ENCODE measurements at regions not wholly inside any gene's neighbourhood (a gene's known extent, or its start where the extent isn't known, plus 50 kb on each side); places are given as distances from the start of the nearest gene placed in this dataset.

GRCh38 chr22:44574057-44574639 is 76.1 kb upstream of the RTL6 start:
- H3K27me3 Mint-ChIP-seq = peaks cover 15 to 30% of the 10 kb centered on the region in 2 donors
- CTCF ChIA-PET (ENCODE audit: partially characterized antibody) = no interaction called here
- H3K27ac Mint-ChIP-seq = no peak overlapping the region

GRCh38 chr22:44573451-44573850 is 75.4 kb upstream of the RTL6 start:
- POLR2A ChIA-PET (ENCODE audit: partially characterized antibody) = no interaction called here

More at GRCh38 chr22:44574057-44574639, 76.1 kb upstream of the RTL6 start:
- POLR2A ChIA-PET (ENCODE audit: partially characterized antibody) = no interaction called here
- intact Hi-C loops (cut with micrococcal nuclease) = no loop called here
- H3K36me3 ChIP-seq (ENCODE audit: insufficient read depth, low read length) = no peaks in the 10 kb centered on the region
- H3K4me1 ChIP-seq (ENCODE audit: insufficient read depth, low read length) = no peaks in the 10 kb centered on the region
- DNase-seq = no peak
- Mint-ChIP-seq H3K9me3 (no peaks in the 10 kb centered on the region), H3K4me1 (peaks cover 0 to 2% (median 0%) of the 10 kb centered on the region in 4 donors), H3K4me3 (no peak overlapping the region), H3K36me3 (no peaks in the 10 kb centered on the region)
- H3K4me3 ChIP-seq (ENCODE audit: low read length in 2 of 2) = no peak overlapping the region
- no peak overlapping the region for H3K27ac ChIP-seq (ENCODE audit: low read depth, low read length)
- no peaks in the 10 kb centered on the region for H3K9me3 ChIP-seq (ENCODE audit: control insufficient read depth in 1 of 2, low read length in 2 of 2)
- no peaks in the 10 kb centered on the region for H3K27me3 ChIP-seq (ENCODE audit: insufficient read depth, low read length)

GRCh38 chr22:44572414-44573207 is 74.6 kb upstream of the RTL6 start:
- Mint-ChIP-seq H3K4me1 (peaks cover 0 to 2% (median 0%) of the 10 kb centered on the region in 4 donors), H3K27me3 (peaks cover 13 to 28% of the 10 kb centered on the region in 2 donors), H3K36me3 (no peaks in the 10 kb centered on the region), H3K4me3 (no peak overlapping the region), H3K27ac (no peak overlapping the region), H3K9me3 (no peaks in the 10 kb centered on the region)
- Histone ChIP-seq H3K4me1 (ENCODE audit: insufficient read depth, low read length) (no peaks in the 10 kb centered on the region), H3K27me3 (ENCODE audit: insufficient read depth, low read length) (no peaks in the 10 kb centered on the region), H3K36me3 (ENCODE audit: insufficient read depth, low read length) (no peaks in the 10 kb centered on the region), H3K4me3 (ENCODE audit: low read length in 2 of 2) (no peak overlapping the region), H3K9me3 (ENCODE audit: control insufficient read depth in 1 of 2, low read length in 2 of 2) (no peaks in the 10 kb centered on the region), H3K27ac (ENCODE audit: low read depth, low read length) (no peak overlapping the region)
- ChIA-PET POLR2A (ENCODE audit: partially characterized antibody) (no interaction called here), CTCF (ENCODE audit: partially characterized antibody) (interaction anchor here (0.7 to 2.2 kb wide), 2 partner anchors 182 to 491 kb away, joined by 3 to 8 read pairs; no protein-coding TSS in a partner anchor)
- no peak for DNase-seq
- intact Hi-C loops (cut with micrococcal nuclease) = no loop called here

More at GRCh38 chr22:44573451-44573850, 75.4 kb upstream of the RTL6 start:
- Histone ChIP-seq H3K27ac (ENCODE audit: low read depth, low read length) (no peak overlapping the region), H3K9me3 (ENCODE audit: control insufficient read depth in 1 of 2, low read length in 2 of 2) (no peaks in the 10 kb centered on the region), H3K36me3 (ENCODE audit: insufficient read depth, low read length) (no peaks in the 10 kb centered on the region), H3K4me1 (ENCODE audit: insufficient read depth, low read length) (no peaks in the 10 kb centered on the region), H3K27me3 (ENCODE audit: insufficient read depth, low read length) (no peaks in the 10 kb centered on the region), H3K4me3 (ENCODE audit: low read length in 2 of 2) (no peak overlapping the region)
- no peak overlapping the region for H3K27ac Mint-ChIP-seq
- CTCF ChIA-PET (ENCODE audit: partially characterized antibody) = interaction anchor here (0.7 to 2.2 kb wide), 2 partner anchors 244 to 492 kb away, joined by 3 to 8 read pairs; no protein-coding TSS in a partner anchor
- H3K9me3 Mint-ChIP-seq = no peaks in the 10 kb centered on the region
- H3K36me3 Mint-ChIP-seq = no peaks in the 10 kb centered on the region
- H3K4me3 Mint-ChIP-seq = no peak overlapping the region
- intact Hi-C loops (cut with micrococcal nuclease) = no loop called here
- no peak for DNase-seq
- peaks cover 0 to 2% (median 0%) of the 10 kb centered on the region in 4 donors for H3K4me1 Mint-ChIP-seq
- peaks cover 12 to 27% of the 10 kb centered on the region in 2 donors for H3K27me3 Mint-ChIP-seq

- H3K4me1 Mint-ChIP-seq = peaks cover 0 to 2% (median 0%) of the 10 kb centered on the region in 4 donors
- CTCF ChIA-PET (ENCODE audit: partially characterized antibody) = interaction anchor here (1.9 to 2.2 kb wide), 2 partner anchors 491 to 579 kb away, joined by 6 to 8 read pairs; no protein-coding TSS in a partner anchor
- DNase-seq = no peak
- POLR2A ChIA-PET (ENCODE audit: partially characterized antibody) = no interaction called here
- intact Hi-C loops (cut with micrococcal nuclease) = no loop called here
- Histone ChIP-seq H3K9me3 (ENCODE audit: control insufficient read depth in 1 of 2, low read length in 2 of 2) (no peaks in the 10 kb centered on the region), H3K4me3 (ENCODE audit: low read length in 2 of 2) (no peak overlapping the region), H3K36me3 (ENCODE audit: insufficient read depth, low read length) (no peaks in the 10 kb centered on the region), H3K27me3 (ENCODE audit: insufficient read depth, low read length) (no peaks in the 10 kb centered on the region), H3K27ac (ENCODE audit: low read depth, low read length) (no peak overlapping the region), H3K4me1 (ENCODE audit: insufficient read depth, low read length) (no peaks in the 10 kb centered on the region)
- H3K36me3 Mint-ChIP-seq = no peaks in the 10 kb centered on the region
- no peaks in the 10 kb centered on the region for H3K9me3 Mint-ChIP-seq
- peaks cover 13 to 25% of the 10 kb centered on the region in 2 donors for H3K27me3 Mint-ChIP-seq
- H3K4me3 Mint-ChIP-seq = peak overlapping the region in 1 of 8 donors; percentile 26
- H3K27ac Mint-ChIP-seq = peak overlapping the region in 1 of 7 donors; percentile 32
Measured at GRCh38 chr22:44571566-44572413, 73.8 kb upstream of the RTL6 start.

- Mint-ChIP-seq H3K27ac (no peak overlapping the region), H3K4me1 (peaks cover 0 to 2% (median 0%) of the 10 kb centered on the region in 4 donors), H3K4me3 (no peak overlapping the region), H3K36me3 (no peaks in the 10 kb centered on the region), H3K27me3 (peaks cover 9 to 22% of the 10 kb centered on the region in 2 donors), H3K9me3 (peaks cover 0 to 2% (median 0%) of the 10 kb centered on the region in 8 donors)
- DNase-seq = no peak
- no peak overlapping the region for H3K4me3 ChIP-seq (ENCODE audit: low read length in 2 of 2)
- ChIA-PET CTCF (ENCODE audit: partially characterized antibody) (interaction anchor here (1.4 to 2.2 kb wide), 4 partner anchors 18 to 578 kb away, joined by 3 to 8 read pairs (median 6); no protein-coding TSS in a partner anchor), POLR2A (ENCODE audit: partially characterized antibody) (no interaction called here)
- H3K36me3 ChIP-seq (ENCODE audit: insufficient read depth, low read length) = no peaks in the 10 kb centered on the region
- no peaks in the 10 kb centered on the region for H3K4me1 ChIP-seq (ENCODE audit: insufficient read depth, low read length)
- H3K27me3 ChIP-seq (ENCODE audit: insufficient read depth, low read length) = no peaks in the 10 kb centered on the region
- H3K27ac ChIP-seq (ENCODE audit: low read depth, low read length) = no peak overlapping the region
- intact Hi-C loops (cut with micrococcal nuclease) = no loop called here
- H3K9me3 ChIP-seq (ENCODE audit: control insufficient read depth in 1 of 2, low read length in 2 of 2) = no peaks in the 10 kb centered on the region
Measured at GRCh38 chr22:44570476-44571445, 72.7 kb upstream of the RTL6 start.

GRCh38 chr22:44569561-44569991 is 71.5 kb upstream of the RTL6 start:
- POLR2A ChIA-PET (ENCODE audit: partially characterized antibody) = no interaction called here
- CTCF ChIA-PET (ENCODE audit: partially characterized antibody) = interaction anchor here (1.4 to 1.9 kb wide), 3 partner anchors 19 to 577 kb away, joined by 3 to 6 read pairs (median 5); no protein-coding TSS in a partner anchor
- Mint-ChIP-seq H3K9me3 (peaks cover 0 to 4% (median under 1%) of the 10 kb centered on the region in 8 donors), H3K36me3 (no peaks in the 10 kb centered on the region), H3K27ac (no peak overlapping the region), H3K4me1 (no peaks in the 10 kb centered on the region), H3K4me3 (no peak overlapping the region), H3K27me3 (peaks cover 9 to 15% of the 10 kb centered on the region in 2 donors)
- Histone ChIP-seq H3K27me3 (ENCODE audit: insufficient read depth, low read length) (no peaks in the 10 kb centered on the region), H3K4me1 (ENCODE audit: insufficient read depth, low read length) (no peaks in the 10 kb centered on the region), H3K36me3 (ENCODE audit: insufficient read depth, low read length) (no peaks in the 10 kb centered on the region), H3K9me3 (ENCODE audit: control insufficient read depth in 1 of 2, low read length in 2 of 2) (no peaks in the 10 kb centered on the region), H3K27ac (ENCODE audit: low read depth, low read length) (no peak overlapping the region), H3K4me3 (ENCODE audit: low read length in 2 of 2) (no peak overlapping the region)
- DNase-seq = no peak
- intact Hi-C loops (cut with micrococcal nuclease) = no loop called here

Measured in CD4-positive, alpha-beta memory T cell (primary cell).